K562 (cell line): ENCODE measurements at regions not wholly inside any gene's neighbourhood (a gene's known extent, or its start where the extent isn't known, plus 50 kb on each side); places are given as distances from the start of the nearest gene placed in this dataset.

Experiments used
- ATAC-seq: fragments of 200-7000 bp; cut with Tn5 transposase; 3 replicates; pipeline ENCODE4 v1.9.1; 2020; ENCODE audit warnings: moderate library complexity
- BruUV-seq: library from RNA; stranded (reverse); fragments of 400-500 nt; replicated peaks from 2 replicates; lab custom pipeline; 2021; lab: Mats Ljungman, UMichigan
- CTCF ChIA-PET: fragments of 300-600 bp; formaldehyde crosslinking; extraction: SDS; loops from one replicate; lab custom pipeline; 2021; ENCODE audit warnings: low intra/inter-chr PET ratio; lab: Yijun Ruan, JAX
- POLR2A ChIA-PET: fragments of 300-600, 350-650 bp; sonication (Branson Sonifier 250); formaldehyde crosslinking; extraction: SDS; loops from one replicate; lab custom pipeline; 2021; ENCODE audit warnings: antibody characterized with exemption, inconsistent platforms; lab: Yijun Ruan, JAX
- DNase-seq, 4 experiments: peaks; one replicate each; pipeline versions ENCODE4 v3.0.0 to v3.0.0-alpha.2; 2011 to 2018; ENCODE audit warnings: low spot score in 3 of 4, mixed read lengths in 3 of 4; ENCODE audit errors: extremely low read depth in 1 of 4
- FAIRE-seq: peaks from 2 replicates; lab custom pipeline; 2011; peaks lifted over from hg19 to GRCh38; lab: Jason Lieb, UNC
- H2AFZ ChIP-seq: 2 replicates; pipeline ENCODE4 v1.6.0; 2011; ENCODE audit warnings: low read depth, low read length, control low read depth, inconsistent platforms
- H3K27ac ChIP-seq: fragments of 200-600 bp; 3 replicates; pipeline ENCODE4 v1.8.0; 2011; ENCODE audit warnings: low read depth, mild to moderate bottlenecking, control low read depth, inconsistent platforms, low read length, moderate library complexity, mixed read lengths; ENCODE audit errors: extremely low read depth
- H3K27me3 ChIP-seq, 2 experiments: fragments of 300-600 bp in 1 of 2; 2 replicates in 1 of 2; 3 replicates in 1 of 2; pipeline versions ENCODE4 v1.6.0 to v1.8.0; 2011; ENCODE audit warnings: inconsistent platforms in 2 of 2, low read length in 2 of 2, mild to moderate bottlenecking in 1 of 2, mixed read lengths in 1 of 2, moderate library complexity in 1 of 2; ENCODE audit not compliant: control insufficient read depth in 2 of 2, insufficient read depth in 2 of 2
- H3K36me3 ChIP-seq: fragments of 300-600 bp; 3 replicates; pipeline ENCODE4 v1.8.0; 2011; ENCODE audit warnings: mild to moderate bottlenecking, low read length, inconsistent platforms; ENCODE audit not compliant: control insufficient read depth, insufficient read depth
- H3K4me1 ChIP-seq, 2 experiments: fragments of 200-600 bp in 1 of 2; replicated peaks in 1 of 2; 2 replicates in 1 of 2; 3 replicates in 1 of 2; pipeline versions ENCODE4 v1.5.1 to v1.8.0; 2011; ENCODE audit warnings: inconsistent platforms in 2 of 2, low read length in 2 of 2, mild to moderate bottlenecking in 1 of 2, mixed read lengths in 1 of 2, moderate library complexity in 1 of 2; ENCODE audit not compliant: control insufficient read depth in 2 of 2, insufficient read depth in 2 of 2
- H3K4me2 ChIP-seq: 2 replicates; pipeline ENCODE4 v1.6.1; 2011; ENCODE audit warnings: low read length, control low read depth, inconsistent platforms, mixed read lengths; ENCODE audit not compliant: insufficient read depth
- H3K4me3 ChIP-seq: fragments of 200-600 bp; sonication (generic), shearing (Covaris generic); 2 replicates; pipeline ENCODE4 v1.5.1; 2016; ENCODE audit warnings: control low read depth, inconsistent platforms
- H3K79me2 ChIP-seq: fragments of 200-600 bp; 3 replicates; pipeline ENCODE4 v1.8.0; 2011; ENCODE audit warnings: low read length, inconsistent platforms; ENCODE audit not compliant: control insufficient read depth, insufficient read depth
- H3K9ac ChIP-seq, 2 experiments: 2 replicates each; pipeline versions ENCODE4 v1.6.0 to v1.6.1; 2011; ENCODE audit warnings: low read depth in 2 of 2, low read length in 2 of 2, control low read depth in 1 of 2, inconsistent platforms in 1 of 2, mild to moderate bottlenecking in 1 of 2, mixed read lengths in 1 of 2; ENCODE audit not compliant: insufficient read depth in 1 of 2
- H3K9me1 ChIP-seq: one replicate; pipeline ENCODE4 v1.6.0; 2011; ENCODE audit warnings: inconsistent platforms, mild to moderate bottlenecking, low read length, moderate library complexity; ENCODE audit not compliant: control insufficient read depth, insufficient read depth
- H3K9me3 ChIP-seq: replicated peaks from 2 replicates; pipeline ENCODE4 v1.5.1; 2011; ENCODE audit warnings: low read depth, low read length, inconsistent platforms; ENCODE audit not compliant: control insufficient read depth, insufficient read depth
- H4K20me1 ChIP-seq: replicated peaks from 2 replicates; pipeline ENCODE4 v1.6.1; 2011; ENCODE audit warnings: low read length, inconsistent platforms, mixed read lengths; ENCODE audit not compliant: control insufficient read depth, insufficient read depth
- BCOR ChIP-seq: fragments of 450-650 bp; IDR thresholded peaks from 2 replicates; pipeline ENCODE4 v1.6.1; 2016
- DDX20 ChIP-seq: fragments of 450-650 bp; IDR thresholded peaks from 2 replicates; pipeline ENCODE4 v1.6.1; 2016; ENCODE audit warnings: missing genetic modification characterization, low read depth, mild to moderate bottlenecking, missing compliant biosample characterization, moderate library complexity
- HDAC6 ChIP-seq: IDR thresholded peaks from 2 replicates; pipeline ENCODE4 v1.6.1; 2012; ENCODE audit warnings: low read depth, mild to moderate bottlenecking, control low read depth, inconsistent platforms, low read length, moderate library complexity
- HMGN3 ChIP-seq: IDR thresholded peaks from 2 replicates; pipeline ENCODE4 v1.6.1; 2011; ENCODE audit warnings: borderline replicate concordance, low read depth, mild to moderate bottlenecking, mixed read lengths, low read length; ENCODE audit not compliant: insufficient read length; ENCODE audit errors: extremely low read depth
- MCM3 ChIP-seq: fragments of 450-650 bp; IDR thresholded peaks from 2 replicates; pipeline ENCODE4 v1.6.1; 2016
- PYGO2 ChIP-seq: fragments of 450-650 bp; IDR thresholded peaks from 2 replicates; pipeline ENCODE4 v1.6.1; 2016; ENCODE audit warnings: mild to moderate bottlenecking, missing genetic modification characterization, moderate library complexity, missing compliant biosample characterization
- RBM25 ChIP-seq: fragments of 200-400 bp; formaldehyde crosslinking; IDR thresholded peaks from 2 replicates; pipeline ENCODE4 v1.6.1; 2018; ENCODE audit warnings: low read length, low read depth, moderate library complexity; ENCODE audit not compliant: severe bottlenecking
- SREBF1 ChIP-seq: fragments of 150-350 bp; IDR thresholded peaks from 2 replicates; pipeline ENCODE4 v1.6.1; 2014; ENCODE audit warnings: antibody characterized with exemption, low read depth, low read length, borderline replicate concordance
- ZNF232 ChIP-seq: sonication (generic); formaldehyde crosslinking; IDR thresholded peaks from 2 replicates; pipeline ENCODE4 v1.8.0; 2022; ENCODE audit warnings: mild to moderate bottlenecking, missing genetic modification reagents
- ZNF384 ChIP-seq: IDR thresholded peaks from 2 replicates; pipeline ENCODE4 v1.6.1; 2012; ENCODE audit warnings: low read depth, low read length, improper control_type of control experiment
- ZNF785 ChIP-seq: fragments of 250-450 bp; sonication (Bioruptor Pico); IDR thresholded peaks from 2 replicates; pipeline ENCODE4 v1.4.0; 2020; ENCODE audit warnings: mild to moderate bottlenecking
- WGBS: fragments of 100-300 bp; shearing (Covaris generic); methylation state at CpG from one replicate; pipeline ENCODE4 v1.1.6; 2016; ENCODE audit warnings: low coverage, mixed read lengths; ENCODE audit not compliant: insufficient coverage; ENCODE audit errors: missing lambda C conversion rate; 5-methylcytosine and 5-hydroxymethylcytosine counted together
- in situ Hi-C: fragments of 300-500 bp; cut with MboI; formaldehyde crosslinking; loops from 4 replicates; pipeline ENCODE4 v1.15.0; 2018; ENCODE audit warnings: inconsistent platforms, mixed read lengths
- intact Hi-C: fragments of 100-400 bp; cut with micrococcal nuclease; formaldehyde crosslinking; loops from 2 replicates; pipeline ENCODE4 v1.14.2; 2022
- TF ChIP-seq, protein P1 (sequence below): fragments of 450-650 bp; IDR thresholded peaks from 2 replicates; pipeline ENCODE4 v1.6.1; 2017; ENCODE audit warnings: mild to moderate bottlenecking, moderate library complexity
- TF ChIP-seq, protein P2 (sequence below): fragments of 450-650 bp; IDR thresholded peaks from 2 replicates; pipeline ENCODE4 v1.6.1; 2016; ENCODE audit warnings: mild to moderate bottlenecking
- TF ChIP-seq, protein P3 (sequence below), 3 experiments: fragments of 200-800 bp in 1 of 3; sonication (Bioruptor generic) in 1 of 3; sonication (generic) in 1 of 3; formaldehyde crosslinking in 1 of 3; IDR thresholded peaks; 2 replicates each; pipeline versions ENCODE4 v1.6.1 to v1.8.0; 2016 to 2022; ENCODE audit warnings: mild to moderate bottlenecking in 2 of 3, missing compliant biosample characterization in 2 of 3, missing genetic modification characterization in 2 of 3, missing genetic modification reagents in 1 of 3
- TF ChIP-seq, protein P4 (sequence below): fragments of 450-650 bp; IDR thresholded peaks from 2 replicates; pipeline ENCODE4 v1.6.1; 2016; ENCODE audit warnings: borderline replicate concordance

DNA sequence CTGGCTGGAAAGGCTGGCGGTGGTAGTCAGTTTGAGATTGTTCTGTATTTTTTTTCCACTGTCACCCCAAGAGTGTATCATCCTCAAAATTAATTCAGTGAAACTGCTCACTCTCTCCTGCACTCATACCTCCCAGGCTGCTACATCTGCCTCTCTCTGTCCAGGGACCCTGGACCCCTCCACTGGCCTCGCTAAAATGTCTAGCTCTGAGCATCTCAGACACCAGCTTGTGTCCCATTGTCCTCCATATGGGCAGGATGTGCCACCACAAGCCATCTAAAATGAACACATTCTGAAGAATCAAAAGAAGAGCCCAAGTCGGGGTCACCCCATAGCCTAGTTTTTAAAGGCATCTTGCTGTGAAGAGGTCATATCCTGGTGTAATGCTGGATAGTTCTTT lies 345.5 kb upstream of the TSHZ3 start:
- Histone ChIP-seq H4K20me1 (no peaks in the 10 kb centered on the region), H3K79me2 (no peaks in the 10 kb centered on the region), H3K4me2 (no peak overlapping the region), H3K27ac (no peak overlapping the region), H3K9me1 (no peaks in the 10 kb centered on the region), H3K4me1 (no peaks in the 10 kb centered on the region), H3K36me3 (no peaks in the 10 kb centered on the region), H3K9ac (no peak overlapping the region), H3K27me3 (no peaks in the 10 kb centered on the region; a peak in 1 of 5 replicates), H3K4me3 (no peak overlapping the region), H2AFZ (no peak overlapping the region), H3K9me3 (no peaks in the 10 kb centered on the region)
- no TSS peak for BruUV-seq
- no peak for FAIRE-seq
- in situ Hi-C loops = no loop called here
- DNase-seq = no peak
- ChIA-PET POLR2A (interaction anchor here (1.1 kb wide), 1 partner anchor 24 kb away, joined by 3 read pairs; no protein-coding TSS in a partner anchor), CTCF (no interaction called here)
- TF ChIP-seq, protein P1, sequence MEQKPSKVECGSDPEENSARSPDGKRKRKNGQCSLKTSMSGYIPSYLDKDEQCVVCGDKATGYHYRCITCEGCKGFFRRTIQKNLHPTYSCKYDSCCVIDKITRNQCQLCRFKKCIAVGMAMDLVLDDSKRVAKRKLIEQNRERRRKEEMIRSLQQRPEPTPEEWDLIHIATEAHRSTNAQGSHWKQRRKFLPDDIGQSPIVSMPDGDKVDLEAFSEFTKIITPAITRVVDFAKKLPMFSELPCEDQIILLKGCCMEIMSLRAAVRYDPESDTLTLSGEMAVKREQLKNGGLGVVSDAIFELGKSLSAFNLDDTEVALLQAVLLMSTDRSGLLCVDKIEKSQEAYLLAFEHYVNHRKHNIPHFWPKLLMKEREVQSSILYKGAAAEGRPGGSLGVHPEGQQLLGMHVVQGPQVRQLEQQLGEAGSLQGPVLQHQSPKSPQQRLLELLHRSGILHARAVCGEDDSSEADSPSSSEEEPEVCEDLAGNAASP = no peak
- TF ChIP-seq ZNF785 (CRISPR knock-in tag) (no peak), DDX20 (tag) (no peak), PYGO2 (tag) (no peak), RBM25 (no peak), BCOR (no peak), ZNF384 (no peak), MCM3 (no peak), HMGN3 (no peak), HDAC6 (no peak), SREBF1 (no peak), ZNF232 (no peak)
- TF ChIP-seq, protein P2, sequence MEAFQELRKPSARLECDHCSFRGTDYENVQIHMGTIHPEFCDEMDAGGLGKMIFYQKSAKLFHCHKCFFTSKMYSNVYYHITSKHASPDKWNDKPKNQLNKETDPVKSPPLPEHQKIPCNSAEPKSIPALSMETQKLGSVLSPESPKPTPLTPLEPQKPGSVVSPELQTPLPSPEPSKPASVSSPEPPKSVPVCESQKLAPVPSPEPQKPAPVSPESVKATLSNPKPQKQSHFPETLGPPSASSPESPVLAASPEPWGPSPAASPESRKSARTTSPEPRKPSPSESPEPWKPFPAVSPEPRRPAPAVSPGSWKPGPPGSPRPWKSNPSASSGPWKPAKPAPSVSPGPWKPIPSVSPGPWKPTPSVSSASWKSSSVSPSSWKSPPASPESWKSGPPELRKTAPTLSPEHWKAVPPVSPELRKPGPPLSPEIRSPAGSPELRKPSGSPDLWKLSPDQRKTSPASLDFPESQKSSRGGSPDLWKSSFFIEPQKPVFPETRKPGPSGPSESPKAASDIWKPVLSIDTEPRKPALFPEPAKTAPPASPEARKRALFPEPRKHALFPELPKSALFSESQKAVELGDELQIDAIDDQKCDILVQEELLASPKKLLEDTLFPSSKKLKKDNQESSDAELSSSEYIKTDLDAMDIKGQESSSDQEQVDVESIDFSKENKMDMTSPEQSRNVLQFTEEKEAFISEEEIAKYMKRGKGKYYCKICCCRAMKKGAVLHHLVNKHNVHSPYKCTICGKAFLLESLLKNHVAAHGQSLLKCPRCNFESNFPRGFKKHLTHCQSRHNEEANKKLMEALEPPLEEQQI = no peak
- TF ChIP-seq, protein P3, sequence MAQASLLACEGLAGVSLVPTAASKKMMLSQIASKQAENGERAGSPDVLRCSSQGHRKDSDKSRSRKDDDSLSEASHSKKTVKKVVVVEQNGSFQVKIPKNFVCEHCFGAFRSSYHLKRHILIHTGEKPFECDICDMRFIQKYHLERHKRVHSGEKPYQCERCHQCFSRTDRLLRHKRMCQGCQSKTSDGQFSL (CRISPR knock-in tag; IDR thresholded peaks at IDR 0.05) = no peak
- TF ChIP-seq, protein P3 (tag; IDR thresholded peaks at IDR 0.05) = no peak
- TF ChIP-seq, protein P4, sequence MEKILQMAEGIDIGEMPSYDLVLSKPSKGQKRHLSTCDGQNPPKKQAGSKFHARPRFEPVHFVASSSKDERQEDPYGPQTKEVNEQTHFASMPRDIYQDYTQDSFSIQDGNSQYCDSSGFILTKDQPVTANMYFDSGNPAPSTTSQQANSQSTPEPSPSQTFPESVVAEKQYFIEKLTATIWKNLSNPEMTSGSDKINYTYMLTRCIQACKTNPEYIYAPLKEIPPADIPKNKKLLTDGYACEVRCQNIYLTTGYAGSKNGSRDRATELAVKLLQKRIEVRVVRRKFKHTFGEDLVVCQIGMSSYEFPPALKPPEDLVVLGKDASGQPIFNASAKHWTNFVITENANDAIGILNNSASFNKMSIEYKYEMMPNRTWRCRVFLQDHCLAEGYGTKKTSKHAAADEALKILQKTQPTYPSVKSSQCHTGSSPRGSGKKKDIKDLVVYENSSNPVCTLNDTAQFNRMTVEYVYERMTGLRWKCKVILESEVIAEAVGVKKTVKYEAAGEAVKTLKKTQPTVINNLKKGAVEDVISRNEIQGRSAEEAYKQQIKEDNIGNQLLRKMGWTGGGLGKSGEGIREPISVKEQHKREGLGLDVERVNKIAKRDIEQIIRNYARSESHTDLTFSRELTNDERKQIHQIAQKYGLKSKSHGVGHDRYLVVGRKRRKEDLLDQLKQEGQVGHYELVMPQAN = no peak
- 0% methylated on average over 3 of the region's 3 CpGs for WGBS
- no peak for ATAC-seq
- intact Hi-C loops = no loop called here
